ENCODE measurements at regions not wholly inside any gene's neighbourhood (a gene's known extent, or its start where the extent isn't known, plus 50 kb on each side); places are given as distances from the start of the nearest gene placed in this dataset.

GRCh38 chr14:65817011-65817410 is 404.5 kb downstream of the FUT8 start:
- TF ChIP-seq YY1 (IDR thresholded peaks at IDR 0.05; ENCODE audit: low read depth) (no peak), POLR2AphosphoS5 (IDR thresholded peaks at IDR 0.05; ENCODE audit: low read depth, low read length) (no peak), USF2 (IDR thresholded peaks at IDR 0.05; ENCODE audit: borderline replicate concordance, low read depth, low read length) (no peak), SMC3 (IDR thresholded peaks at IDR 0.05; ENCODE audit: low read depth, low read length) (no peak), GATA2 (CRISPR knock-in tag; IDR thresholded peaks at IDR 0.05) (no peak), CTCF (IDR thresholded peaks at IDR 0.05) (no peak), RFX5 (IDR thresholded peaks at IDR 0.05; ENCODE audit: low read length) (no peak)

All from SK-N-SH (cell line).